ENCODE measurements at regions not wholly inside any gene's neighbourhood (a gene's known extent, or its start where the extent isn't known, plus 50 kb on each side); places are given as distances from the start of the nearest gene placed in this dataset.

DNA sequence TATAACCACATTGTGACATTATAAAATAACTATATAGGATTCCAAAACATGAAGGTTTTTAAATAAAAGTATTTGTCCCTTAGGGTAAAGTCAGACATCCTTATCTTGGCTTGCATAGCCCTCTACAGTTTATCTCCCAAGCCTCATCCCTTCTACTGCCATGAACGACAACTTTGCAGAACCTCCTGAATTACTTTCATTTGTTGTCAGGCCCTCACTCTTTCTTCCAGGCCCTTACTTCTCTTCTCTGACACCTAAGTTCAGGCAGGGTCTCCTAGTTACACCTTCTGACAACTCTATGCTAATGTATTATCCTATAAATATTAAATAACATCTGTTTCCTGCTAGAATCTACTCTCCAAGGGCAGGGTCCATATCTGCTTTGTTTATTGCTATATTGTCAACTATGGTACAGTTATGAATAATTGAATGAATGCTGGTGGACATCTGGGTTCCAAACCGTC, 115.7 kb upstream of the MDM1 start:
- TF ChIP-seq YY1 (IDR thresholded peaks at IDR 0.05; ENCODE audit: extremely low read depth, insufficient replicate concordance, low read depth, low read length) (no peak), POLR2AphosphoS5 (IDR thresholded peaks at IDR 0.05; ENCODE audit: low read depth, low read length) (no peak), POLR2A (IDR thresholded peaks at IDR 0.05; ENCODE audit: borderline replicate concordance, extremely low read depth, insufficient read depth, insufficient read length) (no peak), JUND (IDR thresholded peaks at IDR 0.05) (no peak), EZH2phosphoT487 (IDR thresholded peaks at IDR 0.05; ENCODE audit: borderline replicate concordance) (no peak), EZH2 (IDR thresholded peaks at IDR 0.05) (no peak), ZNF274 (IDR thresholded peaks at IDR 0.05; ENCODE audit: low read depth, low read length) (no peak)
- TF ChIP-seq, protein P1, sequence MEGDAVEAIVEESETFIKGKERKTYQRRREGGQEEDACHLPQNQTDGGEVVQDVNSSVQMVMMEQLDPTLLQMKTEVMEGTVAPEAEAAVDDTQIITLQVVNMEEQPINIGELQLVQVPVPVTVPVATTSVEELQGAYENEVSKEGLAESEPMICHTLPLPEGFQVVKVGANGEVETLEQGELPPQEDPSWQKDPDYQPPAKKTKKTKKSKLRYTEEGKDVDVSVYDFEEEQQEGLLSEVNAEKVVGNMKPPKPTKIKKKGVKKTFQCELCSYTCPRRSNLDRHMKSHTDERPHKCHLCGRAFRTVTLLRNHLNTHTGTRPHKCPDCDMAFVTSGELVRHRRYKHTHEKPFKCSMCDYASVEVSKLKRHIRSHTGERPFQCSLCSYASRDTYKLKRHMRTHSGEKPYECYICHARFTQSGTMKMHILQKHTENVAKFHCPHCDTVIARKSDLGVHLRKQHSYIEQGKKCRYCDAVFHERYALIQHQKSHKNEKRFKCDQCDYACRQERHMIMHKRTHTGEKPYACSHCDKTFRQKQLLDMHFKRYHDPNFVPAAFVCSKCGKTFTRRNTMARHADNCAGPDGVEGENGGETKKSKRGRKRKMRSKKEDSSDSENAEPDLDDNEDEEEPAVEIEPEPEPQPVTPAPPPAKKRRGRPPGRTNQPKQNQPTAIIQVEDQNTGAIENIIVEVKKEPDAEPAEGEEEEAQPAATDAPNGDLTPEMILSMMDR (IDR thresholded peaks at IDR 0.05 in 2 of 3, conservative IDR thresholded peaks at IDR 0.05 in 1 of 3; ENCODE audit: borderline replicate concordance in 1 of 3, insufficient read depth in 1 of 3, low read depth in 2 of 3, low read length in 2 of 3): no peak
